CD4-positive, alpha-beta T cell treated with Interleukin-4 for 1 hour (primary cell): ENCODE measurements at regions not wholly inside any gene's neighbourhood (a gene's known extent, or its start where the extent isn't known, plus 50 kb on each side); places are given as distances from the start of the nearest gene placed in this dataset.
"Not testable (repeated sequence)": the region's sequence is repeated elsewhere in the genome, so short reads cannot be mapped to it uniquely, and the experiment has no call there.

Source experiments
- DNase-seq, 2 donors: peaks; one replicate each; pipeline ENCODE4 v3.0.0-alpha.2; 2020 to 2022

- not testable (repeated sequence) for DNase-seq
Measured at GRCh38 chr4:131883181-131883580, 1265.9 kb upstream of the PCDH10 start.

- not testable (repeated sequence) for DNase-seq
Measured at GRCh38 chr4:131925662-131926061, 1223.4 kb upstream of the PCDH10 start.

- not testable (repeated sequence) for DNase-seq
Measured at GRCh38 chr4:131967646-131968045, 1181.4 kb upstream of the PCDH10 start.

- DNase-seq: no peak
Measured at GRCh38 chr4:131974730-131975129, 1174.4 kb upstream of the PCDH10 start.

GRCh38 chr4:131975276-131976132 lies 1173.6 kb upstream of the PCDH10 start:
- DNase-seq: not testable (repeated sequence)

- DNase-seq: peak in 1 of 2 donors; percentile 4
Measured at GRCh38 chr4:131976133-131977002, 1172.7 kb upstream of the PCDH10 start.

- no peak for DNase-seq
Measured at GRCh38 chr4:131978120-131978519, 1171.0 kb upstream of the PCDH10 start.

GRCh38 chr4:131989576-131989975 lies 1159.5 kb upstream of the PCDH10 start:
- DNase-seq: no peak

GRCh38 chr4:132001542-132001941 lies 1147.6 kb upstream of the PCDH10 start:
- DNase-seq: no peak

GRCh38 chr4:132003593-132003992 lies 1145.5 kb upstream of the PCDH10 start:
- no peak for DNase-seq

- DNase-seq: no peak
Measured at GRCh38 chr4:132015321-132015720, 1133.8 kb upstream of the PCDH10 start.

GRCh38 chr4:132016703-132017350 lies 1132.3 kb upstream of the PCDH10 start:
- DNase-seq: no peak

GRCh38 chr4:132026166-132026565 lies 1122.9 kb upstream of the PCDH10 start:
- no peak for DNase-seq

- DNase-seq: no peak
Measured at GRCh38 chr4:132026816-132027215, 1122.3 kb upstream of the PCDH10 start.

- DNase-seq: no peak
Measured at GRCh38 chr4:132056496-132056895, 1092.6 kb upstream of the PCDH10 start.

- no peak for DNase-seq
Measured at GRCh38 chr4:132059227-132059626, 1089.9 kb upstream of the PCDH10 start.

- no peak for DNase-seq
Measured at GRCh38 chr4:132062611-132063239, 1086.4 kb upstream of the PCDH10 start.

- no peak for DNase-seq
Measured at GRCh38 chr4:132063829-132064228, 1085.3 kb upstream of the PCDH10 start.

- DNase-seq: no peak
Measured at GRCh38 chr4:132065940-132066495, 1083.1 kb upstream of the PCDH10 start.

- DNase-seq: no peak
Measured at GRCh38 chr4:132071815-132072214, 1077.3 kb upstream of the PCDH10 start.

- DNase-seq: no peak
Measured at GRCh38 chr4:132076829-132077228, 1072.3 kb upstream of the PCDH10 start.

GRCh38 chr4:132085105-132085504 lies 1064.0 kb upstream of the PCDH10 start:
- no peak for DNase-seq
